ENCODE measurements at regions not wholly inside any gene's neighbourhood (a gene's known extent, or its start where the extent isn't known, plus 50 kb on each side); places are given as distances from the start of the nearest gene placed in this dataset.

GRCh38 chr2:241943209-241943850 is 73.8 kb downstream of the RTP5 start:
- H3K4me3 ChIP-seq (ENCODE audit: low read length in 2 of 2), result no peak overlapping the region
- no peaks in the 10 kb centered on the region for H3K36me3 ChIP-seq (ENCODE audit: control insufficient read depth in 2 of 2, insufficient read depth in 2 of 2, low read length in 2 of 2)
- H3K27ac ChIP-seq (ENCODE audit: low read depth in 2 of 2, low read length in 2 of 2), result no peak overlapping the region
- no peaks in the 10 kb centered on the region for H3K9me3 ChIP-seq (ENCODE audit: control insufficient read depth in 2 of 2, low read length in 2 of 2)
- no peaks in the 10 kb centered on the region for H3K4me1 ChIP-seq (ENCODE audit: control insufficient read depth in 2 of 2, insufficient read depth in 2 of 2, low read length in 2 of 2)
- no peaks in the 10 kb centered on the region for H3K27me3 ChIP-seq (ENCODE audit: control insufficient read depth in 2 of 2, insufficient read depth in 2 of 2, low read length in 2 of 2)
- no peak overlapping the region for H3K9ac ChIP-seq (ENCODE audit: low read depth in 1 of 2, low read length in 2 of 2)

- H3K4me1 ChIP-seq (ENCODE audit: control insufficient read depth in 2 of 2, insufficient read depth in 2 of 2, low read length in 2 of 2), result no peaks in the 10 kb centered on the region
- no peak overlapping the region for H3K27ac ChIP-seq (ENCODE audit: low read depth in 2 of 2, low read length in 2 of 2)
- no peaks in the 10 kb centered on the region for H3K27me3 ChIP-seq (ENCODE audit: control insufficient read depth in 2 of 2, insufficient read depth in 2 of 2, low read length in 2 of 2)
- no peaks in the 10 kb centered on the region for H3K36me3 ChIP-seq (ENCODE audit: control insufficient read depth in 2 of 2, insufficient read depth in 2 of 2, low read length in 2 of 2)
- no peak overlapping the region for H3K9ac ChIP-seq (ENCODE audit: low read depth in 1 of 2, low read length in 2 of 2)
- H3K4me3 ChIP-seq (ENCODE audit: low read length in 2 of 2), result no peak overlapping the region
- H3K9me3 ChIP-seq (ENCODE audit: control insufficient read depth in 2 of 2, low read length in 2 of 2), result no peaks in the 10 kb centered on the region
Observed at GRCh38 chr2:241943961-241944575, 74.5 kb downstream of the RTP5 start.

GRCh38 chr2:241944821-241945220 is 75.3 kb downstream of the RTP5 start:
- no peaks in the 10 kb centered on the region for H3K4me1 ChIP-seq (ENCODE audit: control insufficient read depth in 2 of 2, insufficient read depth in 2 of 2, low read length in 2 of 2)
- no peaks in the 10 kb centered on the region for H3K27me3 ChIP-seq (ENCODE audit: control insufficient read depth in 2 of 2, insufficient read depth in 2 of 2, low read length in 2 of 2)
- no peaks in the 10 kb centered on the region for H3K9me3 ChIP-seq (ENCODE audit: control insufficient read depth in 2 of 2, low read length in 2 of 2)
- H3K27ac ChIP-seq (ENCODE audit: low read depth in 2 of 2, low read length in 2 of 2), result no peak overlapping the region
- H3K36me3 ChIP-seq (ENCODE audit: control insufficient read depth in 2 of 2, insufficient read depth in 2 of 2, low read length in 2 of 2), result no peaks in the 10 kb centered on the region
- H3K4me3 ChIP-seq (ENCODE audit: low read length in 2 of 2), result no peak overlapping the region
- H3K9ac ChIP-seq (ENCODE audit: low read depth in 1 of 2, low read length in 2 of 2), result no peak overlapping the region

GRCh38 chr2:241945311-241945710 is 75.8 kb downstream of the RTP5 start:
- Histone ChIP-seq H3K36me3 (ENCODE audit: control insufficient read depth in 2 of 2, insufficient read depth in 2 of 2, low read length in 2 of 2) (no peaks in the 10 kb centered on the region), H3K27me3 (ENCODE audit: control insufficient read depth in 2 of 2, insufficient read depth in 2 of 2, low read length in 2 of 2) (peaks cover 2 to 5% of the 10 kb centered on the region in 2 donors), H3K9ac (ENCODE audit: low read depth in 1 of 2, low read length in 2 of 2) (no peak overlapping the region), H3K4me3 (ENCODE audit: low read length in 2 of 2) (no peak overlapping the region), H3K27ac (ENCODE audit: low read depth in 2 of 2, low read length in 2 of 2) (no peak overlapping the region), H3K9me3 (ENCODE audit: control insufficient read depth in 2 of 2, low read length in 2 of 2) (no peaks in the 10 kb centered on the region), H3K4me1 (ENCODE audit: control insufficient read depth in 2 of 2, insufficient read depth in 2 of 2, low read length in 2 of 2) (no peaks in the 10 kb centered on the region)

GRCh38 chr2:241945803-241946202 is 76.3 kb downstream of the RTP5 start:
- peaks cover 0 to 2% of the 10 kb centered on the region in 2 donors for H3K4me1 ChIP-seq (ENCODE audit: control insufficient read depth in 2 of 2, insufficient read depth in 2 of 2, low read length in 2 of 2)
- no peak overlapping the region for H3K9ac ChIP-seq (ENCODE audit: low read depth in 1 of 2, low read length in 2 of 2)
- peaks cover 2 to 7% of the 10 kb centered on the region in 2 donors for H3K27me3 ChIP-seq (ENCODE audit: control insufficient read depth in 2 of 2, insufficient read depth in 2 of 2, low read length in 2 of 2)
- no peaks in the 10 kb centered on the region for H3K9me3 ChIP-seq (ENCODE audit: control insufficient read depth in 2 of 2, low read length in 2 of 2)
- H3K36me3 ChIP-seq (ENCODE audit: control insufficient read depth in 2 of 2, insufficient read depth in 2 of 2, low read length in 2 of 2), result no peaks in the 10 kb centered on the region
- H3K27ac ChIP-seq (ENCODE audit: low read depth in 2 of 2, low read length in 2 of 2), result no peak overlapping the region
- H3K4me3 ChIP-seq (ENCODE audit: low read length in 2 of 2), result no peak overlapping the region

- no peaks in the 10 kb centered on the region for H3K9me3 ChIP-seq (ENCODE audit: control insufficient read depth in 2 of 2, low read length in 2 of 2)
- H3K27me3 ChIP-seq (ENCODE audit: control insufficient read depth in 2 of 2, insufficient read depth in 2 of 2, low read length in 2 of 2), result peaks cover 2 to 7% of the 10 kb centered on the region in 2 donors
Observed at GRCh38 chr2:241946306-241947003, 76.9 kb downstream of the RTP5 start.

GRCh38 chr2:241947004-241947350 is 77.4 kb downstream of the RTP5 start:
- H3K27ac ChIP-seq (ENCODE audit: low read depth in 2 of 2, low read length in 2 of 2), result no peak overlapping the region
- no peaks in the 10 kb centered on the region for H3K9me3 ChIP-seq (ENCODE audit: control insufficient read depth in 2 of 2, low read length in 2 of 2)
- no peaks in the 10 kb centered on the region for H3K36me3 ChIP-seq (ENCODE audit: control insufficient read depth in 2 of 2, insufficient read depth in 2 of 2, low read length in 2 of 2)
- peaks cover 0 to 5% of the 10 kb centered on the region in 2 donors for H3K4me1 ChIP-seq (ENCODE audit: control insufficient read depth in 2 of 2, insufficient read depth in 2 of 2, low read length in 2 of 2)
- H3K9ac ChIP-seq (ENCODE audit: low read depth in 1 of 2, low read length in 2 of 2), result no peak overlapping the region
- no peak overlapping the region for H3K4me3 ChIP-seq (ENCODE audit: low read length in 2 of 2)
- H3K27me3 ChIP-seq (ENCODE audit: control insufficient read depth in 2 of 2, insufficient read depth in 2 of 2, low read length in 2 of 2), result peaks cover 2 to 7% of the 10 kb centered on the region in 2 donors

More at GRCh38 chr2:241946306-241947003, 76.9 kb downstream of the RTP5 start:
- Histone ChIP-seq H3K4me1 (ENCODE audit: control insufficient read depth in 2 of 2, insufficient read depth in 2 of 2, low read length in 2 of 2) (peaks cover 0 to 5% of the 10 kb centered on the region in 2 donors), H3K36me3 (ENCODE audit: control insufficient read depth in 2 of 2, insufficient read depth in 2 of 2, low read length in 2 of 2) (no peaks in the 10 kb centered on the region), H3K27ac (ENCODE audit: low read depth in 2 of 2, low read length in 2 of 2) (no peak overlapping the region), H3K4me3 (ENCODE audit: low read length in 2 of 2) (no peak overlapping the region), H3K9ac (ENCODE audit: low read depth in 1 of 2, low read length in 2 of 2) (no peak overlapping the region)

- Histone ChIP-seq H3K4me1 (ENCODE audit: control insufficient read depth in 2 of 2, insufficient read depth in 2 of 2, low read length in 2 of 2) (peaks cover 0 to 5% of the 10 kb centered on the region in 2 donors), H3K9me3 (ENCODE audit: control insufficient read depth in 2 of 2, low read length in 2 of 2) (no peaks in the 10 kb centered on the region), H3K4me3 (ENCODE audit: low read length in 2 of 2) (no peak overlapping the region), H3K27me3 (ENCODE audit: control insufficient read depth in 2 of 2, insufficient read depth in 2 of 2, low read length in 2 of 2) (peaks cover 2 to 7% of the 10 kb centered on the region in 2 donors), H3K36me3 (ENCODE audit: control insufficient read depth in 2 of 2, insufficient read depth in 2 of 2, low read length in 2 of 2) (no peaks in the 10 kb centered on the region), H3K27ac (ENCODE audit: low read depth in 2 of 2, low read length in 2 of 2) (no peak overlapping the region), H3K9ac (ENCODE audit: low read depth in 1 of 2, low read length in 2 of 2) (no peak overlapping the region)
Observed at GRCh38 chr2:241947401-241947800, 77.9 kb downstream of the RTP5 start.

- H3K4me3 ChIP-seq (ENCODE audit: low read length in 2 of 2), result no peak overlapping the region
- H3K36me3 ChIP-seq (ENCODE audit: control insufficient read depth in 2 of 2, insufficient read depth in 2 of 2, low read length in 2 of 2), result no peaks in the 10 kb centered on the region
- no peak overlapping the region for H3K9ac ChIP-seq (ENCODE audit: low read depth in 1 of 2, low read length in 2 of 2)
- H3K4me1 ChIP-seq (ENCODE audit: control insufficient read depth in 2 of 2, insufficient read depth in 2 of 2, low read length in 2 of 2), result peaks cover 0 to 5% of the 10 kb centered on the region in 2 donors
- no peak overlapping the region for H3K27ac ChIP-seq (ENCODE audit: low read depth in 2 of 2, low read length in 2 of 2)
- H3K9me3 ChIP-seq (ENCODE audit: control insufficient read depth in 2 of 2, low read length in 2 of 2), result no peaks in the 10 kb centered on the region
- peaks cover 2 to 7% of the 10 kb centered on the region in 2 donors for H3K27me3 ChIP-seq (ENCODE audit: control insufficient read depth in 2 of 2, insufficient read depth in 2 of 2, low read length in 2 of 2)
Observed at GRCh38 chr2:241947876-241948275, 78.3 kb downstream of the RTP5 start.

GRCh38 chr2:241948299-241948897 is 78.9 kb downstream of the RTP5 start:
- Histone ChIP-seq H3K36me3 (ENCODE audit: control insufficient read depth in 2 of 2, insufficient read depth in 2 of 2, low read length in 2 of 2) (no peaks in the 10 kb centered on the region), H3K9me3 (ENCODE audit: control insufficient read depth in 2 of 2, low read length in 2 of 2) (no peaks in the 10 kb centered on the region), H3K9ac (ENCODE audit: low read depth in 1 of 2, low read length in 2 of 2) (no peak overlapping the region), H3K4me1 (ENCODE audit: control insufficient read depth in 2 of 2, insufficient read depth in 2 of 2, low read length in 2 of 2) (peaks cover 0 to 5% of the 10 kb centered on the region in 2 donors), H3K27ac (ENCODE audit: low read depth in 2 of 2, low read length in 2 of 2) (no peak overlapping the region), H3K4me3 (ENCODE audit: low read length in 2 of 2) (no peak overlapping the region), H3K27me3 (ENCODE audit: control insufficient read depth in 2 of 2, insufficient read depth in 2 of 2, low read length in 2 of 2) (peaks cover 2 to 7% of the 10 kb centered on the region in 2 donors)

Data from mucosa of rectum (tissue), 2 donors.